ENCODE measurements at regions not wholly inside any gene's neighbourhood (a gene's known extent, or its start where the extent isn't known, plus 50 kb on each side); places are given as distances from the start of the nearest gene placed in this dataset.

GRCh38 chr6:134434019-134434942 is 116.4 kb upstream of the SGK1 start:
- no peak for TF ChIP-seq CTCF (IDR thresholded peaks at IDR 0.05; ENCODE audit: control extremely low read depth in 1 of 3, insufficient read depth in 1 of 3, low read depth in 1 of 3, low read length in 3 of 3)
- TF ChIP-seq TCF12 (IDR thresholded peaks at IDR 0.05; ENCODE audit: low read depth, low read length), result no peak
- TF ChIP-seq POLR2A (IDR thresholded peaks at IDR 0.05; ENCODE audit: control extremely low read depth in 1 of 2, low read depth in 2 of 2, low read length in 2 of 2), result no peak
- no peak for TF ChIP-seq MAX (IDR thresholded peaks at IDR 0.05)
- no peak for TF ChIP-seq POLR2AphosphoS5 (IDR thresholded peaks at IDR 0.05; ENCODE audit: low read depth, low read length)
- TF ChIP-seq KDM5A (IDR thresholded peaks at IDR 0.05; ENCODE audit: low read length), result no peak
- TF ChIP-seq EZH2 (IDR thresholded peaks at IDR 0.05; ENCODE audit: low read depth, low read length, severe bottlenecking), result no peak
- no peak for TF ChIP-seq SUZ12 (IDR thresholded peaks at IDR 0.05; ENCODE audit: low read length)
- TF ChIP-seq CBX5 (IDR thresholded peaks at IDR 0.05; ENCODE audit: low read depth, low read length), result no peak
- no peak for TF ChIP-seq CEBPB (IDR thresholded peaks at IDR 0.05; ENCODE audit: low read depth, low read length)
- no peak for TF ChIP-seq ATF3 (IDR thresholded peaks at IDR 0.05; ENCODE audit: insufficient read depth, low read depth, low read length)
- TF ChIP-seq USF2 (IDR thresholded peaks at IDR 0.05; ENCODE audit: low read length), result no peak
- TF ChIP-seq RAD21 (IDR thresholded peaks at IDR 0.05 in 1 of 2, conservative IDR thresholded peaks at IDR 0.05 in 1 of 2; ENCODE audit: low read depth in 2 of 2, low read length in 2 of 2), result no peak
- no peak for TF ChIP-seq CHD2 (IDR thresholded peaks at IDR 0.05; ENCODE audit: low read length)
